Thyroid gland (tissue), 4 donors: ENCODE measurements at regions not wholly inside any gene's neighbourhood (a gene's known extent, or its start where the extent isn't known, plus 50 kb on each side); places are given as distances from the start of the nearest gene placed in this dataset.

ENCODE experiments used
- DNase-seq, 2 donors: peaks; one replicate each; pipeline ENCODE4 v3.0.0-alpha.2; 2019
- H3K27ac ChIP-seq, 3 donors: fragments of 200-600 bp; sonication (generic); 1 replicate in 2 of 3; 2 replicates in 1 of 3; pipeline ENCODE4 v1.5.1; 2016 to 2019; ENCODE audit warnings: mild to moderate bottlenecking in 1 of 3, moderate library complexity in 1 of 3
- H3K27me3 ChIP-seq: fragments of 200-600 bp; sonication (generic); one replicate; pipeline ENCODE4 v1.5.1; 2019
- H3K36me3 ChIP-seq, 2 donors: fragments of 200-600 bp; sonication (generic); one replicate each; pipeline ENCODE4 v1.5.1; 2016 to 2019
- H3K4me1 ChIP-seq, 2 donors: fragments of 200-600 bp; sonication (generic); one replicate each; pipeline ENCODE4 v1.5.1; 2017 to 2019
- H3K4me3 ChIP-seq, 3 donors: fragments of 200-600 bp; sonication (generic); replicated peaks in 1 of 3; 1 replicate in 2 of 3; 2 replicates in 1 of 3; pipeline ENCODE4 v1.5.1; 2016; ENCODE audit warnings: mild to moderate bottlenecking in 1 of 3
- H3K9me3 ChIP-seq: fragments of 200-600 bp; sonication (generic); one replicate; pipeline ENCODE4 v1.5.1; 2017
- CTCF ChIP-seq, 6 experiments: fragments of 200-600 bp in 3 of 6; fragments of 450-650 bp in 3 of 6; sonication (generic) in 3 of 6; IDR thresholded peaks; one replicate each; pipeline ENCODE4 v1.5.1; 2016 to 2019; ENCODE audit warnings: antibody characterized with exemption in 6 of 6, mild to moderate bottlenecking in 2 of 6, inconsistent platforms in 1 of 6, moderate library complexity in 1 of 6
- POLR2A ChIP-seq, 2 donors: fragments of 450-650 bp; IDR thresholded peaks; one replicate each; pipeline ENCODE4 v1.6.1; 2017; ENCODE audit warnings: antibody characterized with exemption in 2 of 2, mild to moderate bottlenecking in 2 of 2, moderate library complexity in 1 of 2
- WGBS, 2 donors: methylation state at CpG; one replicate each; pipeline ENCODE4 v1.1.5; 2017; 5-methylcytosine and 5-hydroxymethylcytosine counted together
- intact Hi-C: fragments of 100-400 bp; cut with DNase I; formaldehyde crosslinking; loops from one replicate; pipeline ENCODE4 v1.15.1; 2023

GRCh38 chr5:148760945-148761638 lies 65.3 kb upstream of the ADRB2 start:
- Histone ChIP-seq H3K9me3 (no peaks in the 10 kb centered on the region), H3K27me3 (no peaks in the 10 kb centered on the region), H3K27ac (no peak overlapping the region), H3K36me3 (no peaks in the 10 kb centered on the region), H3K4me3 (no peak overlapping the region), H3K4me1 (no peaks in the 10 kb centered on the region)
- WGBS, 2 donors: 32 to 54% methylated on average over 2 of the region's 2 CpGs
- intact Hi-C loops: no loop called here
- TF ChIP-seq CTCF (IDR thresholded peaks at IDR 0.05) (no peak), POLR2A (IDR thresholded peaks at IDR 0.05) (no peak)
- no peak for DNase-seq

GRCh38 chr5:148763996-148764395 lies 62.4 kb upstream of the ADRB2 start:
- DNase-seq: no peak
- Histone ChIP-seq H3K9me3 (no peaks in the 10 kb centered on the region), H3K27me3 (no peaks in the 10 kb centered on the region), H3K4me1 (no peaks in the 10 kb centered on the region), H3K4me3 (no peak overlapping the region), H3K36me3 (no peaks in the 10 kb centered on the region), H3K27ac (no peak overlapping the region)
- 79 to 88% methylated on average over 1 of the region's 1 CpG for WGBS, 2 donors
- TF ChIP-seq POLR2A (IDR thresholded peaks at IDR 0.05) (no peak), CTCF (IDR thresholded peaks at IDR 0.05) (no peak)
- intact Hi-C loops: no loop called here

- Histone ChIP-seq H3K4me1 (no peaks in the 10 kb centered on the region), H3K27me3 (no peaks in the 10 kb centered on the region), H3K36me3 (no peaks in the 10 kb centered on the region), H3K4me3 (no peak overlapping the region), H3K9me3 (no peaks in the 10 kb centered on the region), H3K27ac (no peak overlapping the region)
- 0 to 52% methylated on average over 1 of the region's 1 CpG for WGBS, 2 donors
- no peak for DNase-seq
- TF ChIP-seq CTCF (IDR thresholded peaks at IDR 0.05) (no peak), POLR2A (IDR thresholded peaks at IDR 0.05) (no peak)
- intact Hi-C loops: no loop called here
Observed at GRCh38 chr5:148765061-148765460, 61.4 kb upstream of the ADRB2 start.

GRCh38 chr5:148768806-148769415 lies 57.5 kb upstream of the ADRB2 start:
- WGBS, 2 donors: 76 to 80% methylated on average over 5 of the region's 5 CpGs
- Histone ChIP-seq H3K27me3 (no peaks in the 10 kb centered on the region), H3K27ac (no peak overlapping the region), H3K36me3 (no peaks in the 10 kb centered on the region), H3K9me3 (no peaks in the 10 kb centered on the region), H3K4me1 (no peaks in the 10 kb centered on the region), H3K4me3 (no peak overlapping the region)
- intact Hi-C loops: no loop called here
- DNase-seq: no peak
- TF ChIP-seq POLR2A (IDR thresholded peaks at IDR 0.05) (no peak), CTCF (IDR thresholded peaks at IDR 0.05) (no peak)

- 92 to 95% methylated on average over 3 of the region's 3 CpGs for WGBS, 2 donors
- Histone ChIP-seq H3K4me3 (no peak overlapping the region), H3K36me3 (no peaks in the 10 kb centered on the region), H3K27ac (no peak overlapping the region), H3K27me3 (no peaks in the 10 kb centered on the region), H3K4me1 (no peaks in the 10 kb centered on the region), H3K9me3 (no peaks in the 10 kb centered on the region)
- TF ChIP-seq POLR2A (IDR thresholded peaks at IDR 0.05) (no peak), CTCF (IDR thresholded peaks at IDR 0.05) (no peak)
- intact Hi-C loops: no loop called here
- no peak for DNase-seq
Observed at GRCh38 chr5:148769941-148770340, 56.5 kb upstream of the ADRB2 start.
